Fibroblast of lung (primary cell): ENCODE measurements at regions not wholly inside any gene's neighbourhood (a gene's known extent, or its start where the extent isn't known, plus 50 kb on each side); places are given as distances from the start of the nearest gene placed in this dataset.

Source experiments
- EZH2 ChIP-seq: IDR thresholded peaks from 2 replicates; pipeline ENCODE4 v1.5.1; 2012; ENCODE audit warnings: low read length, control low read depth, mild to moderate bottlenecking; ENCODE audit errors: missing control alignments
- TF ChIP-seq, protein P1 (sequence below), 2 donors: IDR thresholded peaks in 1 of 2; conservative IDR thresholded peaks in 1 of 2; 1 replicate in 1 of 2; 2 replicates in 1 of 2; pipeline ENCODE4 v1.5.1; 2011 to 2012; ENCODE audit warnings: low read length in 2 of 2, control low read depth in 1 of 2, inconsistent platforms in 1 of 2, low read depth in 1 of 2, mild to moderate bottlenecking in 1 of 2

DNA sequence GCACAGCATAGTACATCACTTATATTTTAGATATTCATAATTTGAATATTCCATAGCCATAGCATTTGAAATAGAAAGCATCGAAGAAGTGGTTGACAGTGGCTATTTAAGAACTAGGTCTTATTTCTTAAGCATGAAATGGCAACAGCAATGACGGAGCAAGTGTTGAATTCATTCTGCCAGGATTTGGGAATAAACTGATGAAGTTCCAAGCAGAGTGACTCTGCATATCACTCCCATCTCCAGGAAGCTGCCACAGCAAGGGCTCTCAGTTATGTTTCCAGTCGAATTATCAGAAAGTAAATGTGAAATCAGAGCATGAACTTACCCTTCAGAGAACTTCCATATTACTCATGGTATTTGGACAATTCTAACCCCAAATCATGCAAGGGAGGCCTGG lies 208.1 kb downstream of the IKZF2 start:
- TF ChIP-seq EZH2, result no peak
- TF ChIP-seq, protein P1, sequence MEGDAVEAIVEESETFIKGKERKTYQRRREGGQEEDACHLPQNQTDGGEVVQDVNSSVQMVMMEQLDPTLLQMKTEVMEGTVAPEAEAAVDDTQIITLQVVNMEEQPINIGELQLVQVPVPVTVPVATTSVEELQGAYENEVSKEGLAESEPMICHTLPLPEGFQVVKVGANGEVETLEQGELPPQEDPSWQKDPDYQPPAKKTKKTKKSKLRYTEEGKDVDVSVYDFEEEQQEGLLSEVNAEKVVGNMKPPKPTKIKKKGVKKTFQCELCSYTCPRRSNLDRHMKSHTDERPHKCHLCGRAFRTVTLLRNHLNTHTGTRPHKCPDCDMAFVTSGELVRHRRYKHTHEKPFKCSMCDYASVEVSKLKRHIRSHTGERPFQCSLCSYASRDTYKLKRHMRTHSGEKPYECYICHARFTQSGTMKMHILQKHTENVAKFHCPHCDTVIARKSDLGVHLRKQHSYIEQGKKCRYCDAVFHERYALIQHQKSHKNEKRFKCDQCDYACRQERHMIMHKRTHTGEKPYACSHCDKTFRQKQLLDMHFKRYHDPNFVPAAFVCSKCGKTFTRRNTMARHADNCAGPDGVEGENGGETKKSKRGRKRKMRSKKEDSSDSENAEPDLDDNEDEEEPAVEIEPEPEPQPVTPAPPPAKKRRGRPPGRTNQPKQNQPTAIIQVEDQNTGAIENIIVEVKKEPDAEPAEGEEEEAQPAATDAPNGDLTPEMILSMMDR (conservative IDR thresholded peaks at IDR 0.05 in 1 of 2, IDR thresholded peaks at IDR 0.05 in 1 of 2; ENCODE audit: low read depth in 1 of 2, low read length in 2 of 2), result no peak
